ENCODE measurements at regions not wholly inside any gene's neighbourhood (a gene's known extent, or its start where the extent isn't known, plus 50 kb on each side); places are given as distances from the start of the nearest gene placed in this dataset.
"Not testable (repeated sequence)": the region's sequence is repeated elsewhere in the genome, so short reads cannot be mapped to it uniquely, and the experiment has no call there.

DNA sequence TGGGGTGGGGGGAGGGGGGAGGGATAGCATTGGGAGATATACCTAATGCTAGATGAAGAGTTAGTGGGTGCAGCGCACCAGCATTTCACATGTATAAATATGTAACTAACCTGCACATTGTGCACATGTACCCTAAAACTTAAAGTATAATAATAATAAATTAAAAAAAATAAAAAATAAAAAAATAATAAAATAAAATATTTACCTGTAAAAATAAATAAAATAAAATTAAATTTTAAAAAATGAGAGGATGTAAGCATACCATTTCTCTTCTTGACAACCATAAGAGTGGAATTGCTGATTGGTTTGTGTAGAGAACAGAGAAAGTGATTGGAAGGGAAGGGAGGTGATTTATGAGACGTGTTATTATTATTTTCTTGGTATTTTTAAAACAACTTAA is 609.5 kb upstream of the CYLC2 start:
- DNase-seq (ENCODE audit: low spot score), result not testable (repeated sequence)

- no peak for DNase-seq (ENCODE audit: low spot score)
Observed at GRCh38 chr9:102362470-102363132, 624.2 kb upstream of the GRIN3A start.

GRCh38 chr9:102360846-102361245 is 622.4 kb upstream of the GRIN3A start:
- DNase-seq (ENCODE audit: low spot score), result no peak

DNA sequence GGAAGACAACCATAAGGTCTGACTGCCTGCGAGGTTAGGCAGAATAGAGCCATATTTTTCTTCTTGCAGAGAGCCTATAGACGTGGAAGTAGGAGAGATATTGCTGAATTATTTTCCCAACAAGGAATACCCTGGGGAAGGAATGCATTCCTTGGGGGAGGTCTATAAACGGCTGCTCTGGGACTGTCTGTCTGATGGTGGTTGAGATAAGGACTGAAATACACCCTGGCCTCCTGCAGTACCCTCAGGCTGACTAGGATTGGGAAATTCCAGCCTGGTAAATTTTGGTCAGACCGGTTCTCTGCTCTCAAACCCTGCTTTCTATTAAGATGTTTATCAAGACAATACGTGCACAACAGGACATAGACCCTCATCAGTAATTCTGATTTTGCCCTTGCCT is 617.5 kb upstream of the GRIN3A start:
- no peak for DNase-seq (ENCODE audit: low spot score)

DNA sequence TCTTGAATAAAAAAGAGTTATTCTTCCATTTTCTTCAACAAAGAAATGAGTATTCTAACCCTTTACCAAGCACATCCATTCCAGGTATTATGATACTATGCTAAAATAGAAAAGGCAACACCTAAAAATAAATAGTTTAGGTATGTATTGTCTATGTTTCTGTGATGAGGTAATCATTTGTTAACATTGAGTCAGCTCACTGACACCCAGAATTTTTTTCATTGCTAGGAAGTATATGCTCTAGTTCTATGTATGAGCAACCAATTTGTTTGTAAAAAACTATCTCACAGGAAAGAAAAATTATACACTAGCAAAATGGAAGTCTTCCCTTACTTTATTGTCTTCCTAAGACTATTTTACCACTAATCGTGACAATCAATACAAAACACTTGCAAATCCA is 615.6 kb upstream of the GRIN3A start:
- DNase-seq (ENCODE audit: low spot score), result peak; percentile 15

DNA sequence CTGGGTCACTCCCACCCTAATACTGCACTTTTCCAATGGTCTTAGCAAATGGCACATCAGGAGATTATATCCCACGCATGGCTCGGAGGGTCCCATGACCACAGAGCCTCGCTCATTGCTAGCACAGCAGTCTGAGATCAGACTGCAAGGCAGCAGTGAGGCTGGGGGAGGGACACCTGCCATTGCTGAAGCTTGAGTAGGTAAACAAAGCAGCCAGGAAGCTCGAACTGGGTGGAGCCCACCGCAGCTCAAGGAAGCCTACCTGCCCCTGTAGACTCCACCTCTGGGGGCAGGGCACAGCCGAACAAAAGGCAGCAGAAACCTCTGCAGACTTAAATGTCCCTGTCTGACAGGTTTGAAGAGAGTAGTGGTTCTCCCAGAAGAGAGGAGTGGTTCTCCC is 599.0 kb upstream of the GRIN3A start:
- DNase-seq (ENCODE audit: low spot score), result not testable (repeated sequence)

GRCh38 chr9:102309379-102309778 is 570.9 kb upstream of the GRIN3A start:
- no peak for DNase-seq (ENCODE audit: low spot score)

- no peak for DNase-seq (ENCODE audit: low spot score)
Observed at GRCh38 chr9:102295188-102295587, 556.7 kb upstream of the GRIN3A start.

- DNase-seq (ENCODE audit: low spot score), result peak; percentile 25
Observed at GRCh38 chr9:102273952-102274351, 535.5 kb upstream of the GRIN3A start.

DNA sequence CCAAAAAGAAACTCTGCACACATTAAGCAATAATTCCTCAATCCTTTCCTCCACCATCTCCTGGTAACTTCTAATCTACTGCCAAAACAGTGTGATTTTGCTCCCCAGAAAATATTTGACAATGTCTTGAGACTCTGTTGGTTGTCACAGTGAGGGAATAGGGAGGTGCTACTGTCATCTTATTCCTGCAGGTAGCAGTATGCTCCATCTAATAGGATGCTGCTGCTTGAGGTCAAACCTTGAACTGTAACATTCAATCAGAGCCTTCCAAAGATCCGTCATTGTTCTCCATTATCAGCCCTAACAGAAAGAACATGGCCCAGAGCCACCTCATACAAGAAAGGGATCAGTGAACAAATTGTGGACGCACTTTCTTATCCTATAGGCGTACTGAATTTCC is 514.7 kb upstream of the GRIN3A start:
- no peak for DNase-seq (ENCODE audit: low spot score)

GRCh38 chr9:102244916-102245315 is 506.5 kb upstream of the GRIN3A start:
- DNase-seq (ENCODE audit: low spot score), result no peak

DNA sequence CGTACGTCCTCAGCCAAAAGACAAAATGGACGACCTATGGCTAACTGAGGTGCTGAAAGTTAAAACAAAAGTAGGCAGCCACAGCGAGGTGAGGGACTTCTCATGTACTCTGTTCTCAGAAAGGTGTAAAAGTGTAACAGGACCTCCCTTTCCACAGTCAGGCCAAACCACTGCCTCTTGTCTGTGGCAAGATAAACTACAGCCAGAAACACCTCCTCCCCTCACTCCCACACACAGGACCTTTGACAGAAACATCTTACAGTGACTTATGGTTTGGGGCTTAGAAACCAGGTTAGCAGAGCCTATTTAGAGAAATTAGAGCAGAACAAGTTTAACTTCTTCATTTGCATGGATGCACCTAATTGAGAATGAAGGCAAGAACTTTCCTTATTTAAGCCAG is 499.1 kb upstream of the GRIN3A start:
- DNase-seq (ENCODE audit: low spot score), result no peak

GRCh38 chr9:102237094-102237493 is 498.6 kb upstream of the GRIN3A start:
- no peak for DNase-seq (ENCODE audit: low spot score)

DNA sequence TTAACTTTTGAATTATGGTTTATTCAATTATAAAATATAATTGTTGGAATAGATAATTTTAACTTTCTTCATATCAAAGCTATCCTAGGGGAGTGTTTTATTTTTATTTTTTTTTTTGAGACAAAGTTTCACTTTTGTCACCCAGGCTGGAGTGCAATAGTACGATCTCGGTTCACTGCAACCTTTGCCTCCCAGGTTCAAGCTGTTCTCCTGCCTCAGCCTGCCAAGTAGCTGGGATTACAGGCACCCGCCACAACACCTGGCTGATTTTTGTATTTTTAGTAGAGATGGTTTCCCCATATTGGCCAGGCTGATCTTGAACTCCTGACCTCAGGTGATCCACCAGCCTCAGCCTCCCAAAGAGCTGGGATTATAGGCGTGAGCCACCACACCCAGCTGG is 489.0 kb upstream of the GRIN3A start:
- DNase-seq (ENCODE audit: low spot score), result not testable (repeated sequence)

DNA sequence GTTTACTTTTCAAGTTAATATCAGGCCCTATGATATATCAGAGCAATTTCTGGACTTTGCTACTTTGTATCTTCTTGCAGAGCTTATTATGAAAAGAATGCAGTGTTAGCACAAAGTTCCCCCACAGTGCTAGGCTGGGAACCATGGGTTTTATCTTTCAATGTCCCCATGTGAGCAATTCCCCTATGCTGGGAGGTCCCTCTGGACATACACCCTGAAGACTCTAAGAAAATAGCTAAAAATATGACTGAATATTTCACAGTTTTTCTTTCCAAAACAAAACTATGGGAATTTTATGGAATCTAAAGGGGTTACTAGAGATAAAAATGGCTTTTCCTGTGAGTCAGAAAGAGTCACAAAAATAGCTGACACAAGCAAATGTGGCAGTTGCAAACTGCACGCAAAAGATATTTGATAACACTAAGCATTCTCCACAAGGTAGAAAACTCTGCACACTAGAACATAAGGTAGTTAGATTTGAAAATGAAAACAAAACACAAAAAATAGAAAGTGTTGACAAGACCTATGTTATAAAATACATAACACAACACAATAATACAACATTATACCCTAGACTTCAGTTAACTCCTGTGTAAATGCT is 487.5 kb upstream of the GRIN3A start:
- DNase-seq (ENCODE audit: low spot score), result no peak

DNA sequence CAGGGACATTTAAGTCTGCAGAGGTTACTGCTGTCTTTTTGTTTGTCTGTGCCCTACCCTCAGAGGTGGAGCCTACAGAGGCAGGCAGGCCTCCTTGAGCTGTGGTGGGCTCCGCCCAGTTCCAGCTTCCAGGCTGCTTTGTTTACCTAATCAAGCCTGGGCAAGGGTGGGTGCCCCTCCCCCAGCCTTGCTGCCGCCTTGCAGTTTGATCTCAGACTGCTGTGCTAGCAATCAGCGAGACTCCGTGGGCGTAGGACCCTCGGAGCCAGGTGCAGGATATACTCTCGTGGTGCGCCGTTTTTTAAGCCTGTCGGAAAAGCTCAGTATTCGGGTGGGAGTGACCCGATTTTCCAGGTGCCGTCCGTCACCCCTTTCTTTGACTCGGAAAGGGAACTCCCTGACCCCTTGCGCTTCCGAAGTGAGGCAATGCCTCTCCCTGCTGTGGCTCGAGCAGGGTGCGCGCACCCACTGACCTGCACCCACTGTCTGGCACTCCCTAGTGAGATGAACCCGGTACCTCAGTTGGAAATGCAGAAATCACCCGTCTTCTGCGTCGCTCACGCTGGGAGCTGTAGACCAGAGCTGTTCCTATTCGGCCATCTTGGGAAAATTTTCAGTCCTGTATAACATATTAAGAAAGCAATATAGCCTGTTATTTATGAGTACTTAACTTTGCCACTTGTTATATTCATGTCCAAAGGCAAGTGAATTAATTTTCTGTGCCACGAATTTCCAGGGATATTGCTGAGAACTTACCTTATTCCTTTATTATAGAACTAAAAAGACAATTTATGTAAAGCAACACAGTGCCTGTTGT is 485.1 kb upstream of the GRIN3A start:
- DNase-seq (ENCODE audit: low spot score), result not testable (repeated sequence)

- no peak for DNase-seq (ENCODE audit: low spot score)
Observed at GRCh38 chr9:102209176-102209575, 470.7 kb upstream of the GRIN3A start.

DNA sequence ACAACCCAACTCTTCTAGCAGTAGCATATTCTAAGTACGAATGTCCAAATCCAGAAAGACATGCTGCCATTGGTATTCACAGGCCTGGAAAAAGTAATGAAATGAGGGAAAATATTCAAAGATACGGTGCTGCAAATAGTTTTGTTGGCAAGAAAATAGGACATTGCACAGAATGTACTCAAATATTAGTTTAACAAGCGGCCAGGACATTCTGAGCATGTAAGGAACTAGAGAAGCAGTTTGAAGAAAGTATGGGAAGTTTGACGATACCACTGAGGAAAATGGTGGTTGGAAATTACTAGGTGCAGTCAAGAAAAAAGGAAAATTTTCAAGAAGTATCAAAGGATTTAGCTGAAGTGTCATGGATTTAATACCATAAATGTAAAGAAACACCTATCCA is 468.0 kb upstream of the GRIN3A start:
- no peak for DNase-seq (ENCODE audit: low spot score)

DNA sequence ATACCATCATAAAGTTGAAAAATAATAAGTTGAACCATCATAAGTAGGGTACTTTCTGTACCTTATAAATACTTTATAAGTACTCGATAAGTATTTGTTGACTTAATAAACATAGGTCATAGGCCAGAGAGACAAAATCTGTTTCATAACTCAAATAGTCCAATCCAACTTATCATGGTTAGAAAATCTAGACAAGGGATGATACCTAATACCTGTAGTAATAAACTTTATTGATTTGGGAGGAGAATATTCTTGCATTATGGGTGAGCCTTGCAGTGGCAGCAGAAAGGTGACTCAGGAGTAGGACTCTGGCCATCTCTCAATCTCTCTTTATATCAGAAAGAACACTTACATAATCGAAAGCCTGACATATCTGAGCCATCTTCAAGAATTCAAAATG is 466.8 kb upstream of the GRIN3A start:
- DNase-seq (ENCODE audit: low spot score), result no peak

DNA sequence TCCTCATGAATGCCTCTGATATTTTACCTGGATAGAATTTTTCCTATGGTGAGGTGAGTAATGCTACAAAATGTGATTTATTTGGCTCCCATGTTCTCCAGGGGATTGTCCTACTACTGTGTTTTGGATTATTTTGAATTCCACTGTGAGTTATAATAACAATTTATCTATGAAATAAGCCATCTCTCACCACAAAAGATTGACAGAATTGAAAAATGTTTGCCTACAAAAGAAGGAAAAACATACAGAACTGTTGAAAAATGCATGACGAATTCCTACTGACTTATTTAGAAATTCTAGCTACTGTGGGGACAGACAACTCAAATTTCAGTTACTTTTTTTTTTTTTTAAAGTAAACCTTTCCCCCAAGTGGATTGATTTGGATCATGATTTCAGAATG is 463.7 kb upstream of the GRIN3A start:
- DNase-seq (ENCODE audit: low spot score), result no peak

DNA sequence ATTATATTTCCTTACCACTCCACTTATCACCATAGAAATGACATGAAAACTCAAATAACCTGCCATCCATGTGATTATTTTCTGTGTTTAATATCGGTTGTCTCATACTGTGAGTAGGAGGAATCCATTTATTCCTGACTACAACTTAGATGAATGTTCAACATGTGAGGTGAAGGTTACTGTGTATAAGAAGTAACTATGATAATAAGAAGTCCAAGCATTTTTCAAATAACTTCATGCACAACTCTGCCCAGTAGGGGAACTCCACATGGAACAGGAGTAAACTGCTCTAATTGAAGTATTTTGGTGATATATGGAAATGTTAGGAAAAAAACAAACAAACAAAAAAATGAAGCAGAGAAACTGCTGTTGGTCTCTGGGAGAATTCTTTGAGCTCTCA is 447.5 kb upstream of the GRIN3A start:
- DNase-seq (ENCODE audit: low spot score), result no peak

- no peak for DNase-seq (ENCODE audit: low spot score)
Observed at GRCh38 chr9:102185371-102185770, 446.9 kb upstream of the GRIN3A start.

DNA sequence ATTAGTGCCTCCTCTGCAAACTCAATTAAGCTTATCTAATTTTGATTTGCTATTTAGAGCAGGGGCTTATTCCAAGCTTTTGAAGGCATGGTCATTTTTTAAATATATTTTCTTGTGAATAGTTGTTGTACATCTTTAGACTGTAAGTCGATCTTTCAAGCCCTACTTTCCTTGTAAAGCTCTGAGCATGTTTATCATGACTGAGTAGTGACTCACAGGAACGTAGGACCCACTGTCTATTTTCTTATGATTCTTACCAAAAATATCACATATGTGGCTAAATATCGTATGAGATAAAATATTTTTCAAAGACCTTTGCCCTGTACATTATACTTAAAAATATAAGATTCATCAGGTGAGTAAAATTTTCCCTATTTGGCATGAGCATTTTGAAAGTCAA is 440.4 kb upstream of the GRIN3A start:
- DNase-seq (ENCODE audit: low spot score), result no peak
